GM12878 (cell line): ENCODE measurements at regions not wholly inside any gene's neighbourhood (a gene's known extent, or its start where the extent isn't known, plus 50 kb on each side); places are given as distances from the start of the nearest gene placed in this dataset.

ENCODE experiments used
- ATAC-seq: fragments of 200-7000 bp; cut with Tn5 transposase; 3 replicates; pipeline ENCODE4 v1.9.1; 2020; ENCODE audit warnings: mild to moderate bottlenecking, moderate library complexity
- BruUV-seq: library from RNA; stranded (reverse); fragments of 400-500 nt; replicated peaks from 2 replicates; lab custom pipeline; 2021; lab: Mats Ljungman, UMichigan
- CTCF ChIA-PET: fragments of 300-600 bp; sonication (Branson Sonifier 250); formaldehyde crosslinking; extraction: SDS; loops from one replicate; lab custom pipeline; 2021; ENCODE audit warnings: inconsistent platforms; lab: Yijun Ruan, JAX
- POLR2A ChIA-PET: fragments of 350-600 bp; formaldehyde crosslinking; extraction: SDS; loops from one replicate; lab custom pipeline; 2021; ENCODE audit warnings: inconsistent platforms; lab: Charles Lee
- RAD21 ChIA-PET: fragments of 300-600 bp; sonication (Branson Sonifier 250); formaldehyde crosslinking; loops from one replicate; lab custom pipeline; 2023; ENCODE audit warnings: antibody characterized with exemption; ENCODE audit not compliant: unreplicated experiment; lab: Charles Lee
- SMC1A ChIA-PET: fragments of 300-600 bp; sonication (Branson Sonifier 250); formaldehyde crosslinking; loops from one replicate; lab custom pipeline; 2023; ENCODE audit not compliant: unreplicated experiment, uncharacterized antibody; lab: Charles Lee
- DNase-seq: peaks from one replicate; pipeline ENCODE4 v3.0.0-alpha.2; 2011; ENCODE audit warnings: low read depth, low spot score
- FAIRE-seq: peaks from 3 replicates; lab custom pipeline; 2011; peaks lifted over from hg19 to GRCh38; lab: Jason Lieb, UNC
- H2AFZ ChIP-seq: 2 replicates; pipeline ENCODE4 v1.6.0; 2011; ENCODE audit warnings: low read depth, low read length, control low read depth; ENCODE audit not compliant: control insufficient read depth
- H3K27ac ChIP-seq: 2 replicates; pipeline ENCODE4 v1.5.1; 2011; ENCODE audit warnings: control low read depth; ENCODE audit not compliant: control insufficient read depth, insufficient read depth
- H3K27me3 ChIP-seq, 2 experiments: replicated peaks in 1 of 2; 2 replicates each; pipeline versions ENCODE4 v1.6.0 to v1.6.1; 2011; ENCODE audit warnings: low read length in 1 of 2; ENCODE audit not compliant: control insufficient read depth in 2 of 2, insufficient read depth in 2 of 2
- H3K36me3 ChIP-seq, 2 experiments: 2 replicates each; pipeline ENCODE4 v1.5.1; 2011; ENCODE audit warnings: low read length in 1 of 2; ENCODE audit not compliant: control insufficient read depth in 2 of 2, insufficient read depth in 2 of 2
- H3K4me1 ChIP-seq: 2 replicates; pipeline ENCODE4 v1.6.1; 2011; ENCODE audit warnings: mild to moderate bottlenecking, low read length, moderate library complexity, mixed read lengths; ENCODE audit not compliant: control insufficient read depth, insufficient read depth
- H3K4me2 ChIP-seq: 2 replicates; pipeline ENCODE4 v1.6.0; 2011; ENCODE audit warnings: control low read depth; ENCODE audit not compliant: control insufficient read depth, insufficient read depth
- H3K4me3 ChIP-seq: fragments of 200-600 bp; sonication (generic); 2 replicates; pipeline ENCODE4 v1.5.1; 2016
- H3K79me2 ChIP-seq: 2 replicates; pipeline ENCODE4 v1.6.0; 2011; ENCODE audit warnings: low read length; ENCODE audit not compliant: control insufficient read depth, insufficient read depth
- H3K9ac ChIP-seq: 2 replicates; pipeline ENCODE4 v1.8.0; 2011; ENCODE audit warnings: low read length, control low read depth, mixed read lengths; ENCODE audit not compliant: control insufficient read depth, insufficient read depth
- H3K9me3 ChIP-seq: replicated peaks from 3 replicates; pipeline ENCODE4 v1.5.1; 2011; ENCODE audit warnings: mild to moderate bottlenecking, low read length; ENCODE audit not compliant: control insufficient read depth, insufficient read depth
- H4K20me1 ChIP-seq: 2 replicates; pipeline ENCODE4 v1.6.0; 2011; ENCODE audit not compliant: control insufficient read depth, insufficient read depth
- BHLHE40 ChIP-seq, 2 experiments: fragments of 450-650 bp in 1 of 2; IDR thresholded peaks; 2 replicates each; pipeline ENCODE4 v1.6.1; 2011 to 2017; ENCODE audit warnings: low read depth in 2 of 2, borderline replicate concordance in 1 of 2, improper control_type of control experiment in 1 of 2, low read length in 1 of 2, mild to moderate bottlenecking in 1 of 2
- CHD4 ChIP-seq: fragments of 200-600 bp; sonication (generic); IDR thresholded peaks from 2 replicates; pipeline ENCODE4 v1.6.1; 2016; ENCODE audit warnings: mild to moderate bottlenecking
- ESRRA ChIP-seq: IDR thresholded peaks from 2 replicates; pipeline ENCODE4 v1.6.1; 2012; ENCODE audit warnings: mild to moderate bottlenecking, low read length, improper control_type of control experiment
- EZH2 ChIP-seq: IDR thresholded peaks from 2 replicates; pipeline ENCODE4 v1.6.1; 2012; ENCODE audit warnings: low read depth, mild to moderate bottlenecking, control low read depth, inconsistent platforms, low read length, borderline replicate concordance; ENCODE audit not compliant: control insufficient read depth
- GABPA ChIP-seq: IDR thresholded peaks from 2 replicates; pipeline ENCODE4 v1.6.1; 2014; ENCODE audit warnings: antibody characterized with exemption, low read depth, mild to moderate bottlenecking, inconsistent platforms
- IKZF2 ChIP-seq, 2 experiments: fragments of 450-650 bp; IDR thresholded peaks; 2 replicates each; pipeline ENCODE4 v1.6.1; 2017; ENCODE audit warnings: mild to moderate bottlenecking in 2 of 2, moderate library complexity in 2 of 2
- IRF4 ChIP-seq: IDR thresholded peaks from 2 replicates; pipeline ENCODE4 v1.6.1; 2011; ENCODE audit warnings: low read depth, low read length
- PAX5 ChIP-seq: IDR thresholded peaks from 2 replicates; pipeline ENCODE4 v1.6.1; 2011; ENCODE audit warnings: low read depth, low read length, borderline replicate concordance
- POLR2AphosphoS2 ChIP-seq: IDR thresholded peaks from 2 replicates; pipeline ENCODE4 v1.6.1; 2011; ENCODE audit warnings: low read depth, mild to moderate bottlenecking, low read length, improper control_type of control experiment, moderate library complexity
- RAD51 ChIP-seq: fragments of 450-650 bp; IDR thresholded peaks from 2 replicates; pipeline ENCODE4 v1.6.1; 2016; ENCODE audit warnings: moderate library complexity, mild to moderate bottlenecking, inconsistent platforms
- SUZ12 ChIP-seq: fragments of 200-600 bp; sonication (generic); IDR thresholded peaks from one replicate; pipeline ENCODE4 v1.6.1; 2018; ENCODE audit warnings: antibody characterized with exemption, mild to moderate bottlenecking; ENCODE audit not compliant: unreplicated experiment
- WGBS: methylation state at CpG from one replicate; pipeline ENCODE4 v1.1.6; 2016; ENCODE audit warnings: low lambda C conversion rate; ENCODE audit not compliant: insufficient replicate concordance, insufficient coverage; ENCODE audit errors: missing lambda C conversion rate; 5-methylcytosine and 5-hydroxymethylcytosine counted together
- in situ Hi-C: fragments of 300-500 bp; cut with MboI; formaldehyde crosslinking; loops from 9 replicates; pipeline ENCODE4 v1.14.3; 2018; ENCODE audit warnings: mixed read lengths
- intact Hi-C: fragments of 100-400 bp; cut with micrococcal nuclease; formaldehyde crosslinking; loops from one replicate; pipeline ENCODE4 v1.14.2; 2022; ENCODE audit not compliant: unreplicated experiment
- TF ChIP-seq, protein P1 (sequence below): IDR thresholded peaks from 2 replicates; pipeline ENCODE4 v1.6.1; 2011; ENCODE audit warnings: mild to moderate bottlenecking, low read depth, low read length, moderate library complexity; ENCODE audit not compliant: insufficient replicate concordance
- TF ChIP-seq, protein P2 (sequence below): IDR thresholded peaks from 2 replicates; pipeline ENCODE4 v1.6.1; 2011; ENCODE audit warnings: borderline replicate concordance, low read depth, mild to moderate bottlenecking, moderate library complexity, mixed read lengths, low read length; ENCODE audit not compliant: insufficient read depth; ENCODE audit errors: extremely low read length
- TF ChIP-seq, protein P3 (sequence below): fragments of 450-650 bp; IDR thresholded peaks from 2 replicates; pipeline ENCODE4 v1.6.1; 2017; ENCODE audit warnings: antibody characterized with exemption, mild to moderate bottlenecking, moderate library complexity
- TF ChIP-seq, protein P4 (sequence below): fragments of 450-650 bp; IDR thresholded peaks from 2 replicates; pipeline ENCODE4 v1.6.1; 2017; ENCODE audit warnings: mild to moderate bottlenecking

DNA sequence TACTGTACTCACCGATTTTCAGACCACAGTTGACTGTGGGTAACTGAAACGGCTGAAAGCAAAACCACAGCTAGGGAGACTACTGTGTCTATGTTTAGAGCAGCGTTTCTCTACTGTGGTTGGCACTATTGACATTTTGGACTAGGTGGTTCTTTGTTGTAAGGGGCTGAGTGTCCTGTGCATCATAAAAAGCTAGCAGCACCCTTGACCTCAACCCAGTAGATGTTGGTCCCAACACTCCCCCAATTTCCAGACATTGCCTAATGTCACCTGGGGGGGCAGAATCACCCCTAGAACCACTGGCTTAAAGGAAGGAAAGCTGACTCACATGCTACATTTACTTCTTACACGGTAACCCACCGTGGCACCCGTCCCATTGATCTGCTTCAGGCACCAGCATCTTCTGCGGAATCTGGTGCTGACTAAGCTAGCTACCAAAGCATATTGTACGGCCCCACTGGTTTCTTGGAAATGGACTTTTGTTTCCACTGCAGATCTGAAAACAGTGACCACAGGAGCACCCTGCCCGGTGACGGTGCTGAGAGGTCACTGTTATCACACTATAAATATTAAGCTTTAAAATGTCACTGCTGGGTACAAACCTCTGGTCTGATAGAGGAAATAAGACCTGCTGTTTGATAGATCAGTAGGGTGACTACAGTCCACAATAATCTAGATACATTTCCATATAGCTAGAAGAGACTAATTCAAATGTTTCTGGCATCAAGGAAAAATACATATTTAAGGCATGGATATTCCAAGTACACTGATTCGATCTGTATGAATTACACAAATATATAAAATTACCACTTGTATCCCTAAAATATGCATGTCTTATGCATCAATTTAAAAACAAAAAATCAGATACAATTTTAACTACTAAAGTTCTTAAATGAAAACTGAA, 151.4 kb downstream of the HSD17B3 start:
- in situ Hi-C loops, result no loop called here
- FAIRE-seq, result peak; percentile 62
- POLR2A ChIA-PET, result interaction anchor here (0.5 kb wide), 1 partner anchor 13 kb away, joined by 4 read pairs; no protein-coding TSS in a partner anchor
- H3K27ac ChIP-seq, result peak overlapping the region; percentile 4; the same call in 1 of the 2 replicates
- H3K4me3 ChIP-seq, result peak overlapping the region; percentile 49
- no TSS peak for BruUV-seq
- H3K9ac ChIP-seq, result no peak overlapping the region
- peak overlapping the region; percentile 39 for H2AFZ ChIP-seq
- SMC1A ChIA-PET, result interaction anchor here (1.2 to 2.9 kb wide), 3 partner anchors 13 to 21 kb away, joined by 3 to 21 read pairs (median 4); no protein-coding TSS in a partner anchor
- CTCF ChIA-PET, result interaction anchor here (0.7 kb wide), 1 partner anchor 13 kb away, joined by 3 read pairs; no protein-coding TSS in a partner anchor
- H3K4me1 ChIP-seq, result peaks cover 30% of the 10 kb centered on the region
- 11% methylated on average over 11 of the region's 11 CpGs for WGBS
- no peaks in the 10 kb centered on the region for H3K79me2 ChIP-seq
- ATAC-seq, result peak; percentile 93
- RAD21 ChIA-PET, result interaction anchor here (1.1 to 3.0 kb wide), 3 partner anchors 12 to 67 kb away, joined by 3 to 22 read pairs (median 4); no protein-coding TSS in a partner anchor
- H3K9me3 ChIP-seq, result no peaks in the 10 kb centered on the region
- intact Hi-C loops, result no loop called here
- DNase-seq, result peak; percentile 57
- 0 out of 4 replicates have a peak, but pooled peaks cover 0 to 4% of the 10 kb centered on the region in 2 experiments for H3K27me3 ChIP-seq
- H3K4me2 ChIP-seq, result peak overlapping the region; percentile 97
- H3K36me3 ChIP-seq, result no peaks in the 10 kb centered on the region
- H4K20me1 ChIP-seq, result 0 out of 2 replicates have a peak, but pooled peaks cover 2% of the 10 kb centered on the region
- TF ChIP-seq ESRRA (no peak), BHLHE40 (IDR thresholded peaks at IDR 0.05; ENCODE audit: borderline replicate concordance in 1 of 2, low read depth in 2 of 2, low read length in 1 of 2) (no peak; a peak in 1 of 4 replicates), SUZ12 (no peak), POLR2AphosphoS2 (no peak), IKZF2 (IDR thresholded peaks at IDR 0.05) (peak; percentile 72 to 79), RAD51 (no peak), PAX5 (peak; percentile 27; the same call in 1 of the 2 replicates), EZH2 (no peak), IRF4 (0 out of 2 replicates have a peak, but pooled peaks have one; percentile 10), GABPA (no peak), CHD4 (no peak)
- TF ChIP-seq, protein P1, sequence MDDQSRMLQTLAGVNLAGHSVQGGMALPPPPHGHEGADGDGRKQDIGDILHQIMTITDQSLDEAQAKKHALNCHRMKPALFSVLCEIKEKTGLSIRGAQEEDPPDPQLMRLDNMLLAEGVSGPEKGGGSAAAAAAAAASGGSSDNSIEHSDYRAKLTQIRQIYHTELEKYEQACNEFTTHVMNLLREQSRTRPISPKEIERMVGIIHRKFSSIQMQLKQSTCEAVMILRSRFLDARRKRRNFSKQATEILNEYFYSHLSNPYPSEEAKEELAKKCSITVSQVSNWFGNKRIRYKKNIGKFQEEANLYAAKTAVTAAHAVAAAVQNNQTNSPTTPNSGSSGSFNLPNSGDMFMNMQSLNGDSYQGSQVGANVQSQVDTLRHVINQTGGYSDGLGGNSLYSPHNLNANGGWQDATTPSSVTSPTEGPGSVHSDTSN, result no peak
- TF ChIP-seq, protein P2, sequence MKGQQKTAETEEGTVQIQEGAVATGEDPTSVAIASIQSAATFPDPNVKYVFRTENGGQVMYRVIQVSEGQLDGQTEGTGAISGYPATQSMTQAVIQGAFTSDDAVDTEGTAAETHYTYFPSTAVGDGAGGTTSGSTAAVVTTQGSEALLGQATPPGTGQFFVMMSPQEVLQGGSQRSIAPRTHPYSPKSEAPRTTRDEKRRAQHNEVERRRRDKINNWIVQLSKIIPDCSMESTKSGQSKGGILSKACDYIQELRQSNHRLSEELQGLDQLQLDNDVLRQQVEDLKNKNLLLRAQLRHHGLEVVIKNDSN, result no peak
- TF ChIP-seq, protein P3, sequence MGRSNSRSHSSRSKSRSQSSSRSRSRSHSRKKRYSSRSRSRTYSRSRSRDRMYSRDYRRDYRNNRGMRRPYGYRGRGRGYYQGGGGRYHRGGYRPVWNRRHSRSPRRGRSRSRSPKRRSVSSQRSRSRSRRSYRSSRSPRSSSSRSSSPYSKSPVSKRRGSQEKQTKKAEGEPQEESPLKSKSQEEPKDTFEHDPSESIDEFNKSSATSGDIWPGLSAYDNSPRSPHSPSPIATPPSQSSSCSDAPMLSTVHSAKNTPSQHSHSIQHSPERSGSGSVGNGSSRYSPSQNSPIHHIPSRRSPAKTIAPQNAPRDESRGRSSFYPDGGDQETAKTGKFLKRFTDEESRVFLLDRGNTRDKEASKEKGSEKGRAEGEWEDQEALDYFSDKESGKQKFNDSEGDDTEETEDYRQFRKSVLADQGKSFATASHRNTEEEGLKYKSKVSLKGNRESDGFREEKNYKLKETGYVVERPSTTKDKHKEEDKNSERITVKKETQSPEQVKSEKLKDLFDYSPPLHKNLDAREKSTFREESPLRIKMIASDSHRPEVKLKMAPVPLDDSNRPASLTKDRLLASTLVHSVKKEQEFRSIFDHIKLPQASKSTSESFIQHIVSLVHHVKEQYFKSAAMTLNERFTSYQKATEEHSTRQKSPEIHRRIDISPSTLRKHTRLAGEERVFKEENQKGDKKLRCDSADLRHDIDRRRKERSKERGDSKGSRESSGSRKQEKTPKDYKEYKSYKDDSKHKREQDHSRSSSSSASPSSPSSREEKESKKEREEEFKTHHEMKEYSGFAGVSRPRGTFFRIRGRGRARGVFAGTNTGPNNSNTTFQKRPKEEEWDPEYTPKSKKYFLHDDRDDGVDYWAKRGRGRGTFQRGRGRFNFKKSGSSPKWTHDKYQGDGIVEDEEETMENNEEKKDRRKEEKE, result no peak
- TF ChIP-seq, protein P4, sequence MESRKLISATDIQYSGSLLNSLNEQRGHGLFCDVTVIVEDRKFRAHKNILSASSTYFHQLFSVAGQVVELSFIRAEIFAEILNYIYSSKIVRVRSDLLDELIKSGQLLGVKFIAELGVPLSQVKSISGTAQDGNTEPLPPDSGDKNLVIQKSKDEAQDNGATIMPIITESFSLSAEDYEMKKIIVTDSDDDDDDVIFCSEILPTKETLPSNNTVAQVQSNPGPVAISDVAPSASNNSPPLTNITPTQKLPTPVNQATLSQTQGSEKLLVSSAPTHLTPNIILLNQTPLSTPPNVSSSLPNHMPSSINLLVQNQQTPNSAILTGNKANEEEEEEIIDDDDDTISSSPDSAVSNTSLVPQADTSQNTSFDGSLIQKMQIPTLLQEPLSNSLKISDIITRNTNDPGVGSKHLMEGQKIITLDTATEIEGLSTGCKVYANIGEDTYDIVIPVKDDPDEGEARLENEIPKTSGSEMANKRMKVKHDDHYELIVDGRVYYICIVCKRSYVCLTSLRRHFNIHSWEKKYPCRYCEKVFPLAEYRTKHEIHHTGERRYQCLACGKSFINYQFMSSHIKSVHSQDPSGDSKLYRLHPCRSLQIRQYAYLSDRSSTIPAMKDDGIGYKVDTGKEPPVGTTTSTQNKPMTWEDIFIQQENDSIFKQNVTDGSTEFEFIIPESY, result no peak
